Right ventricle myocardium superior (tissue), 1 donor: ENCODE measurements at regions not wholly inside any gene's neighbourhood (a gene's known extent, or its start where the extent isn't known, plus 50 kb on each side); places are given as distances from the start of the nearest gene placed in this dataset.
A peak's percentile ranks its signal among the peaks of the same experiment; 100 is the strongest.

Experiments
- ATAC-seq: fragments of 200-7000 bp; cut with Tn5 transposase; one replicate; pipeline ENCODE4 v1.9.1; 2020; ENCODE audit warnings: mild to moderate bottlenecking; ENCODE audit not compliant: poor library complexity
- DNase-seq: peaks from one replicate; pipeline ENCODE4 v3.0.0-alpha.2; 2020
- intact Hi-C: fragments of 100-400 bp; cut with DNase I; formaldehyde crosslinking; loops from one replicate; pipeline ENCODE4 v1.11.2; 2022
- donor health status: DM: no; HTN: yes; CAD: no; lungs with severe emphysema.

DNA sequence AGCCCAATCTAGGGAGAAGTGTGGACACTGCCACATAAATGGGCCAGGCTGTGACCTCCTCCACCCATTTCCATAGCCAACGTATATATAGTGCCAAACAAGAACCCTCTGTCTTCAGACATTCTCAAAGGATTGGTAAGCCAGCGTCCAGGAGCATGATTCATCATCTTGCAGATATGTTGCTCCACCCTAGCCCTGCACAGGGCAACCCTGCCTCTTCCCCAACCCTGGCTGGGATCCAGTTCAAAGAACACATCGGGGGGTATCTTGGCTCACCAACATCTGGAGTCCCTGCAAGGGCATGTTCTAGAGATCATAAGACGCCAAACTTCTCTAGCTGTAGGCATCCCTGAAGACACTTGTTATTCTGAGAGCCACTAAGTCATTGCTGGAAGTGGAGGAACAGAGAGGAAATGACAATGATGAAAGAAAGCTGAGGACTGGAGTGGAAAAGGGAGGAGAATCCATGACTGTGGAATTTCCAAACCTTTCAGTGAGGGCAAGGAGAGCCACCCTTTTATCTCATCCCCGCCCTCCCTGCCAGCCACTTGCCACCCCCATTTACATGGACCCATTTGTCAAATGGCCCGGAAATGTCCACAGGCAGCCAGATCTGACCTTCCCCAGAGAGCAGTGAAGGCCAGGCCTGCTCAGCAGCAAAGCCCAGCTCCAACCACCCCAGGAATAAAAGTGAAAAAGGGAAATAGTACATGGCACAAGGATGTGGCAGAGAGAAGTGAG, 144.1 kb upstream of the CTTNBP2NL start:
- intact Hi-C loops = no loop called here
- DNase-seq (no peak), ATAC-seq (no peak)

DNA sequence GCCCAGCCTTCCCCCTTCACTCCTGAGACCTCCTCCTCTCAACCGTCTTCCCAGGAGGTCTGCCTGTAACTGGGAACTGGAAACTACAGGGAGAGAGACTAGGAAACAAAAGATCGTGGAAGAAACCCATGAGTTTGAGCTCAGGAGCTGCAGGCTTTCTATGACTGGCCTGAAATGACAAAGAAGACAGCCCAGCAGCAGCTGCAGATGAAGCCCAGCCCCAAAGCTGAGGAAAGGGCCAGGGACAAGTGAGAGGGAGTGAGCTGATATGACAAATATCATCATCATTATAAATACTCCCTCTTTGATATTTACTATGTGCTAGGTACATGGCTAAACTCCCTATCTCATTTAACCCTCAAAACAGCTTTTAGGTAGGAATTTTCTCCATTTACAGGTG, 142.6 kb upstream of the CTTNBP2NL start:
- ATAC-seq = no peak
- intact Hi-C loops = no loop called here
- no peak for DNase-seq

DNA sequence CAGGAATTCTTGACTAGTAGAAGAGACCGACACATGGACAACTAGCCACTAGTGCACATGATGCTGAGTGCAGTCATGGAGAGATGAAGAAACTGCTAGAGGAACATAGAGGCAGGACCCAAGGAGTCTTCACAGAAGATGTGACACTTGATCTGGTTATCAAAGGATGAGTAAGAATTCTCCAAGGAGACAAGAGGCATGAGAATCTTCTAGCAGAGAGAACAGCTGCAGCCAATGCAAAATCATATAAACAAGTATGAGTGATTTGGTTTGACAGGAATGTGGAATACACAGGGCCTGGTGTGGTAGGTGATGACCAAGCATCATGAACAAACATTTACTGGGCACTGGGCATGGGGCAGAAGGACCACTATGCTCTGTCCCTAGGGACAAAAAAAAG, 140.9 kb upstream of the CTTNBP2NL start:
- no peak for DNase-seq
- intact Hi-C loops = no loop called here
- no peak for ATAC-seq

DNA sequence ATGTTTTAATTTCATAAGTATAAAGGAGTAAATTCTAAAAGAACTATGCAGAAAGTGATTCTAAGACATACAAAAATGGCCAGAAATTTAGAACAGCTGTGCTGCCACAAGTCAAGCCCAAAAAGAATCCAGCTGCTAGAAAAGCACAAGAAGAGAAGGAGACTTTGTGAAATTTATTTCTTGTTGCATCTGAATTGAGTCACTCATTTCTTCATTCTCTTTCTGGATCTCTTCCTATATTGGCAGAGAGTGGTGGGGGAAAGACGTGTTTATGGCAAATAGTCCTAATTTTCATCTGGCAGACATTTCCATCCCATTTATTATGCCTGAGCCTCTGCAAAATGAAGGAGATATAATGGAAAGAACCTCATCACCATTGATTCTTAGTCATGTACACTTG, 139.6 kb upstream of the CTTNBP2NL start:
- DNase-seq = no peak
- peak; percentile 69 for ATAC-seq
- intact Hi-C loops = no loop called here

DNA sequence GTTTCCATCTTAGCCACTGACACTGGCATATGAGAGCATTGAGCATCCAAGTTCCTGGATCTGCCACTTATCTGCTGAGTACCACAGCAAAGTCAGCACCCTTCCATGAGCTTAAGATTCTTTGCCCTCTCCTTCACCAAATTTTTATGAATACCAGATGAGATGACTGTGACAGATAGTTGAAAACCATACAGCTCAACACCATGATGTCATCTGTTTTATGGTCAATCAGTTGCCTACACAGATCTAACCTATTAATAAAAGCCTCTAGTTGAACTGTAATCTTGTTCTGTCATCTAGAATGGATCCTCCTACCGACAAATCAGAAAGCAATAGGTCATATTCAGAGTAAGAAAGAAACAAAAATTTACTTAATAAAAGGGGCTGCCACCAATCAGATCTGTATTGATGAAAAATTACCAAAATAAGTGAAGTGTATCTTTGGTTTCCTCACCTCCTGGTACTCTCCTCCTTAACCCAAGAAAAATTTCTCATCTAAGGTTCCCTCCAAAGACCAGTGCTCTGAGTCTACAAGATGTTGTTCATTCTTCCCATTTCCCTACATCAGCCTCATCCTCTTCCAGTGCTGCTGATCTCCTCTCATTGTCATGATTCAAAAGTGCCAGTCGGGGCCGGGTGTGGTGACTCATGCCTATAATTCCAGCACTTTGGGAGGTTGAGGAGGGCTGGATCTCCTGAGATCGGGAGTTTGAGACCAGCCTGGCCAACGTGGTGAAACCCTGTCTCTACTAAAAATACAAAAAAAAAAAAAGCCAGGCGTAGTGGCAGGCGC, 138.8 kb upstream of the CTTNBP2NL start:
- DNase-seq (no peak), ATAC-seq (no peak)
- intact Hi-C loops = no loop called here

DNA sequence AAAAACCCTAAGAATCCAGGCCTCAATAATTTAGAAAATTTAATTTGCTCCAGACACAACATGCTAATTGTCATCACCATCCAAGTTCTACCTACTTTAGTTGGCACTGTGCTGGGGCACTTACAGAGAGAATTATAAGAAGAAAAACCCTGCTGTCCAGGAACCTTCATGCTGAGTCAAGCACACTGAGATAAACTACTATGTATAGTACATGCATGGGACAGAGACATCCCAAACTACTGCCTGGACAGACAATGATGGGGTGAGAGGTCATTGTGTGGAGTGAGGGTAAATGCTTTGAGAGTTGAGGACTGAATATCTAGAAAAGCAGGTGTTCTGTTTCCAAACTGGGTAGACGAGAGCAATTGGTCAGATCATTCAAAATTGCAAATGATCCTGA, 135.3 kb upstream of the CTTNBP2NL start:
- no peak for DNase-seq
- intact Hi-C loops = no loop called here
- no peak for ATAC-seq

DNA sequence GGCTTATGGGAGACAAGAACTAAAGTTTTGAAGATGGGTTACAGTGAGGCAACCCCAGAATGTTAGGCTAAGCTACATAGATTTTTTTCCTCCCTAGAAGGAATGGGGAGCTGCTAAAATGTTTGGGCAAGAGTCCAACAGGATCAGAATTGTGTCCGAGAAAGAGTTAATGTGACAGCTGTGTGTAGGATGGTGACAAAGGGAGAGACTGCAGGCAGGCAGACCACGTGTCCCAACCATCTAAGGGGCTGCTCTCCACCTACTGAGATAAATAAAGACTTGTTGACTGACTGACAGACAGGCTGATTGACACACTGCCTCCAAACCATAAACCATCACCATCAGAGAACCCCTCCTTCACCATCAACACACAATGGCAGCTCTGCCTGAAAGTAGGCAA, 133.7 kb upstream of the CTTNBP2NL start:
- intact Hi-C loops = no loop called here
- ATAC-seq (no peak), DNase-seq (no peak)

DNA sequence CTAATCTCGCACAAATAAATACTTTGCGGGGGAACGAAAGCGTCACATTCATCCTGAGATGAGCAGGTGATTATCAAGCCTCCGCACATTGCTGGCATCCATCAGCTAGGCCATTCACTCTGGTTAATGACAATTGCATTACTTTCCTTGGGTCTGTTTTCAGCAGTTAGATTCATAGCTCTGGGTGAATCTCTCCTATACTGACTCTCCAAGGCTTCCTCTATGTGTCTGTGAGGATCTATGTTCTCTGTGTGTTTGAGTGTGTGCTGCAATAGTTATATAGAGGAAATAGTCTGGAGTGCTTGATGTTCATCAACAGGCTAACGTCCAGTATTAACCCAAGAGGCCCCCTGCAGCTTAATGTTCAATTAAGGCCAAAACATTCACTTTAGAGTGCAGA, 133.0 kb upstream of the CTTNBP2NL start:
- DNase-seq = no peak
- intact Hi-C loops = no loop called here
- ATAC-seq = no peak

DNA sequence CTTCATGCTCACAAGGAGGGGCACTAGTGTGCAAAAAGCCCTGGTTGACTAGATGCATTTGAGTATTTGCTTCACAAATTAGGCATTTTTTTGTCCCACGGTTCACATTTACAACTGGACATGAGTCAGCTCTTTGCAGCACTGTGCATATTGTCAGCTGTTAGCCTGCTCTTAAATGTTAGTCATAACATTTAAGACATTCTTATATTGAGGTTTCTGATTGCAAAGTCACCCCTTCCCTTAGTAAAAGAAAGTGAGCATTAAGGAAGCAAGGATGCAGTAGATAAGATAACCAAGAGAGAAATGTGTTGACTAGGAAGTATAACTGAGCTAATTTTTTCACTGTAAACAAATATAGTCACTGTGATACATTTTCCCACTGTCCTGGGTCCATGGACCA, 132.6 kb upstream of the CTTNBP2NL start:
- no peak for ATAC-seq
- intact Hi-C loops = no loop called here
- DNase-seq = no peak

DNA sequence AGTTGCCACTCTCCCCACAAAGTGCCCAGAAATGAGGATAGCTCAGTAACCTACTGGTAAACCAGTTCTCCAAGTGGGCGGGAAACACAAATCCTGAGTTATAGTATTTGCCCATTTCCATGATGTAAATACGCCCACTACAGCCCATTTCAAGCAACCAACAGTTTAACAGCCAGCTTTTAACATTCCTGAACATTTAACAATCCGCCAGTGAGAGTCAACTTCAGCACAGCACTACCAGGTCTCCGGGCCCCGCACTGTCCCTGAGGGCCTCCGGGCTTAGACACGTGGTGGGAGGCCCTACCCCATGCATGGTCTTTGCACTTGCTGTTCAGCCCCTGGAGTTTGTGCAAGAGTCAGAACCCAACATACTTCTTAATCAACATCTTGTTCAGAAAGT, 132.0 kb upstream of the CTTNBP2NL start:
- ATAC-seq (peak; percentile 23), DNase-seq (no peak)
- intact Hi-C loops = no loop called here

DNA sequence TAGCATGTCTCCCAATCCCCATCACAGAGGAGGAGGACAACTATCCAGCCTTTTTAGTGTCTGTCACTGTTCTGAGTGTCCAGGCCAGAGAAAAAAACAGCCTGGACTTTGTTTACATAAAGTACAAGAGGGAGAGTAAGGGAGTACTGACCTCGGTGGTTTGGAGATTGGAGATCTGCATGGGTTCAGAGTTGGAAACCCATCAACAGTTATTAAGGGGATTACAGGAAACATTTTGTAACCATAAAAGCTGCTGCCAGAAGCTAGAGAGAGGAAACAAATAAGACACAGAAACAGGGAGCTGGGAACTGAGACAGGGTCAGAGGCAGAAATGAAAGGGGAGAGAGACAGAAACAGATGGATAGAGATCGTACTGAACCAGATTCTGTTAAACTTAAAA, 131.5 kb upstream of the CTTNBP2NL start:
- intact Hi-C loops = no loop called here
- peak; percentile 69 for ATAC-seq
- DNase-seq = no peak

DNA sequence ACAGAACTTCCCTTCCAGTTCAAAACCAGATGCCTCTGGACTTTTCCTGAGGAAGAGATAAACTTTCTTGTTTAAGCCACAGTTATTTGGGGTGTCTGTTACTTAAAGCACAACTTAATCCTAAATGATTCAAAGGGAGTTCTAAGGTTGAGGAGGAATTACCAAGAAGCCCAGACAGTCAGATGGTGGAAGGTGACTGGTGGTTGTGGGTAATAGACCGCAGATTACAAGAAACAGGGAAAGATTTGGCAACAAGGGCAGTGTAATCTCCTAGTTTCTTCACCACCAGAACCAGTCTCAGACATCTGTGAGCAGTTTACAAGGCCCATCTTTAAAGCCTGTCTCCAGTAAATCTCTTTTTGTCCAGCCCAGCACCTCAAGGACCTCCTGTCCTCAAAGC, 130.1 kb upstream of the CTTNBP2NL start:
- ATAC-seq (no peak), DNase-seq (no peak)
- intact Hi-C loops = no loop called here

DNA sequence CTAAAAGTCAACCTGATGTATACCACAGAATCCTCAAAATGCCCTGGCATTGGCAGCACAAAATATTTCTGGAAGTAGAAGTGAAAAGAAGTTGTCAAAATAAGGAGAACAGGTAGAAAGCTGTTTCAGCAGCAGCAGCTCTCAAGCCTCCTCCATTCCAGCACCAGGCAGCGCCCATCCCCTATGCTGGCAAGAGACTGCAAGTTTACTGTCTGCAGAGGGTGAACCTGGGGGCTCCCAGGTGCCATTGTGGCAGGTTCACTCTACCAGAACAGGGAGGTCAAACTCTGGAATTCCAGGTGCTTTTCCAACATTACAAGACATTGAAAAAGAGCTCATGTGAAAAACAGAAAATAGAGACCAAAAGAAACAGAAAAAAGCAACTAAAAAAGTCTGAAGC, 128.8 kb upstream of the CTTNBP2NL start:
- no peak for DNase-seq
- no peak for ATAC-seq
- intact Hi-C loops = no loop called here

DNA sequence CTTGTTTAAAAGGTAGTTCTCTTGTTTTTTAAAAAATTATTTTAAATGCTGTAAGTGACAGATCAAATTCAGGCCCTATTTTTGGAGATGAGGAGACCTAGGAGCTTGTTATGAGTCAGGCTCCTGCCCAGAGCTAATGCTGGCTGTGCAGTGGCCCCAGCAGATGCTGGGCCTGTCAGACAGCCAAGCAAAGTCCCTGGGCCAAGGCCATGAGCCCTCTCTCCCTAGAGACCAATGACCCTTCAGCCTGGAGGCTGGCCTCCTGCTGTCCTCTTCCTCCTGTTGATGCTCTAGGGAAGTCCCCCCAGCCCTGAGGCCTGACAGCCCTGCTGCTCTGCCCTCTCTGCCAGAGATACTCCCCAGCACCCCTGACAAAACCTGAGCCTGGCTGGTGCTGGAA, 128.1 kb upstream of the CTTNBP2NL start:
- peak; percentile 82 for DNase-seq
- intact Hi-C loops = no loop called here
- peak; percentile 85 for ATAC-seq

DNA sequence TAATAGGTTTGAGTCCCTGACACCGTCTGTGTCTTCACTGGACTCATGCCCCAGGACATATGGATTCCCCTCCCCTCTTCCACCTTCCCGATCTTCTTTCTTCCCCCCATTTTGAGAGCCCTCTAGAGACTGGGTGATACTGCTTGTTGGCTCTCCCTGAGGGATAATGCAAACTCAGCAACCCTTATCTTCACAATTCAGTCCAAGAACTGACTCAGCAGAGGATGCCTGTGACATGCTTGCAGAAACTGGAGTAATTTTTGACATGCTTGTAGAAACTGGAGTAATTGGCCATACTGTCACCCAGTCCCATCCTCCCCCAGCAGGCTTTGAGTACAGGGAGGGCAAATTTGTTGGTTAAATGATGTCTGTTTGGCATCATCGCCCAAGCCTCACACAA, 127.6 kb upstream of the CTTNBP2NL start:
- ATAC-seq = peak; percentile 60
- intact Hi-C loops = no loop called here
- no peak for DNase-seq

DNA sequence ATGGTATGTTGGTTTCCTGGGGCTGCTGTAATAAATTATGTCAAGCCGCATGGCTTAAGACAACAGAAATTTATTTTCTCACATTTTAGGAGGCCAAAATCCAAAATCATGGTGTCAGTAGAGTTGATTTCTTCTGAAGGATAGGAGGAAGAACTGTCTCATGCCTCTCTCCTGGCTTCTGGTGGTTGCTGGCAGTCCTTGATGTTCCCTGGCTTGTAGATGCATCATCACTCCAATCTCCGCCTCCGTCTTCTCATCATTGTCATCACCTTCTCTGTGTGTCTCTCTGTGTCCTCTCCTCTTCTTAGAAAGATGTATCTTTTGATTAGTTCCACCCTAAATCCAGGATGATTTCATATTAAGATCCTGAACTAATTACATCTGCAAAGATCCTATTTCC, 124.7 kb upstream of the CTTNBP2NL start:
- ATAC-seq = no peak

DNA sequence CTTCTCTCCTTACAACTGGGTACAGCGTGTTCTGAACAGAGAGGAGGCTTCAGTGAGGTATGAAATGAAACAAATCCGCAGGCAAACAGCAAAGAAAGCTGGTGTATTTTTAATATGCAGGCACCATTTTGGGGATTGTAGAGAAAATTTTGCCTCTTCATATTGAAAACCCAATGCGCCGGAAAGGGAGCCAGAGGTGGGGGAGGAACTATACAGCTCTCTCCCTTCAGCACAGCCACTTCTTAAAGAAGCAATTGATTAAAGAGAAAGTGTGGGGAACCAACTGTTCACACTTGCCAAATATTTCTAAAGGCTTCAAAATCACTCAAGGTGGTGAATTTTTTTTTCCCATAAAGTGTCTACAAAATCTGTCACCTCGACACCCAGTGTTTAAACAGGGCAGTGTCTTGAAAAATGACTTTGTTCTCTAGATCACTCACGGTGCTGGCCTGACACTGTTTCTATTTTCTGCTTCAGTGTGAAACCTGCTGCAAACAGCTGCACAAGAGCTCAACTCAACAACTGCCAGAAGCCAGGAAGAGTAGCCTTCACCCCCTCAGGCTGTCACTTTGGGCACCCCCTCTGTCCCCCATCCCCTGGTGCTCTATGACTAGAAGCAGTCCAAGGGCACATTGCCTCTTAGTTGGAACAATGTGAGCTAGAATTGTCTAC, 123.8 kb upstream of the CTTNBP2NL start:
- ATAC-seq (no peak), DNase-seq (no peak)
- intact Hi-C loops = no loop called here

More for the DNA sequence above, 124.7 kb upstream of the CTTNBP2NL start:
- no peak for DNase-seq
- intact Hi-C loops = no loop called here

DNA sequence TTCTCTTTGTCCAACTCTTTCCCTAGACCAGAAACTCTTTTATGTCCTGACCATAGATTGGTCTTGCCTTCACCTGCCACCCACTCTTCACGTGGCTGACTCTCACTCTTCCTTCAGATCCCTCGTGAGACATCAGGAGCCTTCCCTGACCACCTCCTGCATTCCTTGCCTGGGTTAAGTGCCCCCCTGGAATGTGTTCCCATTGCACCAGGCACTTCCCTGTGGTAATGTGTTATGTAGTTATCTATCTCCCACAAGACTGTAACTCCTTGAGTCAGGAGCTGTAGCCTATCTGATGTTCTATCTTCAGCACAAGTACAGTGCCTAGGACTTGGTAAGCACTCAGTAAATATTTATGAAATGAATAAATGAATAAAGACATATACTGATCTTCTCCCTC, 111.2 kb upstream of the CTTNBP2NL start:
- intact Hi-C loops = no loop called here
- no peak for ATAC-seq
- DNase-seq = no peak

DNA sequence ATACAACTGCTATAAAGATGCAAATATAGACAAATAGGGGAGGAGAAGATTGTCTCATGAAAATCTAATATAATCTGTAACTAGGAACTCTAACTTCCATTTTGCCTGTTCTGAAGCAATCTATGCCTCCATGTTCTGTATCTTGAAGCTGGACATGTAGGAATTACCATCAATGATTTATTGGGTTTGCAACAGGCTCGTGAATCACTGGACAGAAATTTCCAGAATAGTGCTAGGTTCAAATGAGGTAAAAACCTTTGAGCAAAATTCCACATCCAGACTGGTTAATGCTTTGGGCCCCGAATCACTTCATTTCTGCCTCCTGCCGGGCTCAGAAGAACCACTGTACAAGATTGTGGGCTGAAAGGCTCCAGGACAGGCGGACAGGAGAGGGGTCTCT, 110.7 kb upstream of the CTTNBP2NL start:
- no peak for ATAC-seq
- DNase-seq = no peak
- intact Hi-C loops = no loop called here

DNA sequence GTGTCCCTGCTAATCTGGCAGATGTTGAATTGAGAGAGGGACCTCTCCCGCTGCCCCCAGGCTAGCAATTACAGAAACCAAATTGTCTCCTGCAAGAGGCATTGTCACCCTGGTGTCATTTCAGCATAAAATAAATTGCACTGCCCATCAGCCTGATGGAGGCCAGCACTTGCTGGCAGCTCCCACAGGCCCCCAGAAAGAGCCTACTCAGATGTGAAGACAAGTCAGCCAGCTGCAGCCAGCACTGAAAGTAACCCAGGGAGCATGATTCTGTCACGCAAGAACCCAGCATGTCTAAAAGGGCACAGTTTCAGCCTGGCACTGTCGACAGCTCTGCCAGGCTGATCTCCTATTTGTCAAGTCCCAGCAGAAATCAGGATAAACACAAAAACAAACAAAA, 110.3 kb upstream of the CTTNBP2NL start:
- no peak for DNase-seq
- no peak for ATAC-seq
- intact Hi-C loops = no loop called here
